ENCODE measurements at regions not wholly inside any gene's neighbourhood (a gene's known extent, or its start where the extent isn't known, plus 50 kb on each side); places are given as distances from the start of the nearest gene placed in this dataset.

GRCh38 chr17:79405823-79406222 is 205.0 kb downstream of the RBFOX3 start:
- H2BK20ac ChIP-seq (ENCODE audit: low read depth, low read length, poor library complexity, severe bottlenecking) = no peak overlapping the region
- H3K27ac Mint-ChIP-seq = no peak overlapping the region
- no peaks in the 10 kb centered on the region for H3K79me1 ChIP-seq (ENCODE audit: insufficient read depth, low read depth, low read length, poor library complexity, severe bottlenecking)
- no peaks in the 10 kb centered on the region for H3K36me3 Mint-ChIP-seq (ENCODE audit: insufficient read depth in 1 of 3, low read depth in 3 of 3)
- H2AFZ ChIP-seq (ENCODE audit: low read length) = no peak overlapping the region
- H2BK15ac ChIP-seq (ENCODE audit: low read depth, low read length) = no peak overlapping the region
- no peak for DNase-seq
- no CpG with 5 or more reads among the region's 1 CpG for WGBS (ENCODE audit: extremely low coverage, insufficient read length, low lambda C conversion rate)
- H3K27ac ChIP-seq (ENCODE audit: insufficient read length, low read depth, low read length) = no peak overlapping the region
- TF ChIP-seq CTCF (conservative IDR thresholded peaks at IDR 0.05) = no peak
- no peak overlapping the region for H2BK5ac ChIP-seq (ENCODE audit: insufficient read length, low read length)
- no peak overlapping the region for H3T11ph ChIP-seq (ENCODE audit: low read length)
- no peaks in the 10 kb centered on the region; a peak in 1 of 5 replicates for H3K9me3 Mint-ChIP-seq
- no peaks in the 10 kb centered on the region for H3K79me2 ChIP-seq (ENCODE audit: insufficient read depth, low read length)
- no peak overlapping the region for H4K91ac ChIP-seq (ENCODE audit: insufficient read length, low read depth, low read length)
- no peak overlapping the region for H3K4me2 ChIP-seq (ENCODE audit: insufficient read depth, insufficient read length, low read length)
- H2BK12ac ChIP-seq (ENCODE audit: insufficient read length, low read depth, low read length) = no peak overlapping the region
- H3K23ac ChIP-seq (ENCODE audit: insufficient read length, low read depth, low read length) = no peak overlapping the region
- H3K27me3 Mint-ChIP-seq (ENCODE audit: low read depth) = peaks cover 60% of the 10 kb centered on the region
- no peak overlapping the region for H2AK5ac ChIP-seq (ENCODE audit: insufficient read length, low read length)
- no peak overlapping the region for H4K8ac ChIP-seq (replicated peaks; ENCODE audit: insufficient read length, low read depth, low read length)
- H4K5ac ChIP-seq (ENCODE audit: insufficient read length, low read depth, low read length) = no peak overlapping the region
- H4K20me1 ChIP-seq (ENCODE audit: control insufficient read depth, insufficient read depth, insufficient read length) = no peaks in the 10 kb centered on the region
- no peak overlapping the region for H3K14ac ChIP-seq (ENCODE audit: insufficient read depth, low read length)
- H3K4me3 Mint-ChIP-seq = no peak overlapping the region
- peaks cover under 1% of the 10 kb centered on the region; the same call in 1 of the 2 replicates for H3K27me3 ChIP-seq (ENCODE audit: insufficient read depth, low read length)
- peaks cover 9% of the 10 kb centered on the region for H3K23me2 ChIP-seq (ENCODE audit: insufficient read length, low read depth, low read length, poor library complexity, severe bottlenecking)
- H3K4me1 Mint-ChIP-seq = peaks cover 21 to 27% of the 10 kb centered on the region in 2 experiments
- H3K18ac ChIP-seq (ENCODE audit: insufficient read length, low read depth, low read length) = no peak overlapping the region
- H3K9me3 ChIP-seq (ENCODE audit: control insufficient read depth, low read depth, low read length) = no peaks in the 10 kb centered on the region
- H3K4ac ChIP-seq (ENCODE audit: low read depth, low read length) = no peak overlapping the region
- H3K56ac ChIP-seq (ENCODE audit: insufficient read length, low read depth, low read length) = no peak overlapping the region
- H3K4me1 ChIP-seq (ENCODE audit: insufficient read depth, low read length) = no peaks in the 10 kb centered on the region
- no peak overlapping the region for H2BK120ac ChIP-seq (ENCODE audit: low read depth, low read length, poor library complexity, severe bottlenecking)
- H3K9ac ChIP-seq (ENCODE audit: extremely low read depth, insufficient read length, low read length) = no peak overlapping the region

Data from H9 (cell line).